ENCODE measurements at regions not wholly inside any gene's neighbourhood (a gene's known extent, or its start where the extent isn't known, plus 50 kb on each side); places are given as distances from the start of the nearest gene placed in this dataset.

- no peak for DNase-seq (ENCODE audit: extremely low read depth in 1 of 2, low read depth in 1 of 2)
Measured at GRCh38 chr3:72350761-72351505, 497.3 kb downstream of the SHQ1 start.

GRCh38 chr3:72348357-72348756, 499.9 kb downstream of the SHQ1 start:
- no peak for DNase-seq (ENCODE audit: extremely low read depth in 1 of 2, low read depth in 1 of 2)

GRCh38 chr3:72347819-72348319, 500.4 kb downstream of the SHQ1 start:
- peak in 1 of 2 donors; percentile 27 for DNase-seq (ENCODE audit: extremely low read depth in 1 of 2, low read depth in 1 of 2)

GRCh38 chr3:72346526-72346926, 501.7 kb downstream of the SHQ1 start:
- DNase-seq (ENCODE audit: extremely low read depth in 1 of 2, low read depth in 1 of 2) = no peak

- DNase-seq (ENCODE audit: extremely low read depth in 1 of 2, low read depth in 1 of 2) = no peak
Measured at GRCh38 chr3:72345980-72346379, 502.3 kb downstream of the SHQ1 start.

- DNase-seq (ENCODE audit: extremely low read depth in 1 of 2, low read depth in 1 of 2) = no peak
Measured at GRCh38 chr3:72345237-72345878, 502.9 kb downstream of the SHQ1 start.

- no peak for DNase-seq (ENCODE audit: extremely low read depth in 1 of 2, low read depth in 1 of 2)
Measured at GRCh38 chr3:72344647-72345046, 503.6 kb downstream of the SHQ1 start.

GRCh38 chr3:72344236-72344635, 504.0 kb downstream of the SHQ1 start:
- no peak for DNase-seq (ENCODE audit: extremely low read depth in 1 of 2, low read depth in 1 of 2)

- no peak for DNase-seq (ENCODE audit: extremely low read depth in 1 of 2, low read depth in 1 of 2)
Measured at GRCh38 chr3:72343078-72343477, 505.2 kb downstream of the SHQ1 start.

GRCh38 chr3:72342450-72342849, 505.8 kb downstream of the SHQ1 start:
- no peak for DNase-seq (ENCODE audit: extremely low read depth in 1 of 2, low read depth in 1 of 2)

- DNase-seq (ENCODE audit: extremely low read depth in 1 of 2, low read depth in 1 of 2) = no peak
Measured at GRCh38 chr3:72341920-72342319, 506.3 kb downstream of the SHQ1 start.

- DNase-seq (ENCODE audit: extremely low read depth in 1 of 2, low read depth in 1 of 2) = no peak
Measured at GRCh38 chr3:72341380-72341770, 506.9 kb downstream of the SHQ1 start.

GRCh38 chr3:72340476-72341379, 507.5 kb downstream of the SHQ1 start:
- DNase-seq (ENCODE audit: extremely low read depth in 1 of 2, low read depth in 1 of 2) = no peak

- DNase-seq (ENCODE audit: extremely low read depth in 1 of 2, low read depth in 1 of 2) = no peak
Measured at GRCh38 chr3:72340056-72340455, 508.2 kb downstream of the SHQ1 start.

GRCh38 chr3:72339670-72340030, 508.6 kb downstream of the SHQ1 start:
- DNase-seq (ENCODE audit: extremely low read depth in 1 of 2, low read depth in 1 of 2) = no peak

- no peak for DNase-seq (ENCODE audit: extremely low read depth in 1 of 2, low read depth in 1 of 2)
Measured at GRCh38 chr3:72338942-72339669, 509.1 kb downstream of the SHQ1 start.

GRCh38 chr3:72338082-72338941, 509.9 kb downstream of the SHQ1 start:
- DNase-seq (ENCODE audit: extremely low read depth in 1 of 2, low read depth in 1 of 2) = no peak

GRCh38 chr3:72337480-72337855, 510.8 kb downstream of the SHQ1 start:
- DNase-seq (ENCODE audit: extremely low read depth in 1 of 2, low read depth in 1 of 2) = no peak

- no peak for DNase-seq (ENCODE audit: extremely low read depth in 1 of 2, low read depth in 1 of 2)
Measured at GRCh38 chr3:72336821-72337479, 511.3 kb downstream of the SHQ1 start.

Measured in activated CD8-positive, alpha-beta memory T cell treated with anti-CD3 and anti-CD28 coated beads for 1 hour (primary cell).